ENCODE measurements at regions not wholly inside any gene's neighbourhood (a gene's known extent, or its start where the extent isn't known, plus 50 kb on each side); places are given as distances from the start of the nearest gene placed in this dataset.
"Not testable (repeated sequence)": the region's sequence is repeated elsewhere in the genome, so short reads cannot be mapped to it uniquely, and the experiment has no call there.

- DNase-seq = no peak
- H3K4me2 ChIP-seq (ENCODE audit: unreplicated experiment) = no peak overlapping the region
- TF ChIP-seq EZH2 (IDR thresholded peaks at IDR 0.05; ENCODE audit: insufficient read depth, poor library complexity, severe bottlenecking) (no peak), EZH2phosphoT487 (IDR thresholded peaks at IDR 0.05; ENCODE audit: insufficient read depth, low read depth) (no peak)
- no peaks in the 10 kb centered on the region for H3K9me2 ChIP-seq (ENCODE audit: insufficient read depth)
- no peak overlapping the region for H3K4me3 ChIP-seq
- H3K36me3 ChIP-seq (ENCODE audit: low read depth) = no peaks in the 10 kb centered on the region
- no peaks in the 10 kb centered on the region for H3K27me3 ChIP-seq (replicated peaks; ENCODE audit: insufficient read depth)
- H3K9ac ChIP-seq = no peak overlapping the region
- in situ Hi-C loops (cut with MboI) = no loop called here
- 76 to 79% methylated on average over 3 of the region's 3 CpGs for WGBS, 2 experiments (ENCODE audit: low coverage in 1 of 2, low lambda C conversion rate in 2 of 2, missing lambda C conversion rate in 2 of 2)
- no peaks in the 10 kb centered on the region for H3K9me3 ChIP-seq (ENCODE audit: low read depth)
- peaks cover 29% of the 10 kb centered on the region for H3K4me1 ChIP-seq (ENCODE audit: insufficient read depth)
- no peak overlapping the region for H2AFZ ChIP-seq
- H3F3A ChIP-seq (ENCODE audit: insufficient read depth) = peaks cover 15% of the 10 kb centered on the region; the same call in 1 of the 2 replicates
- no peak overlapping the region for H3K27ac ChIP-seq
- H3K79me2 ChIP-seq (ENCODE audit: insufficient read depth) = no peaks in the 10 kb centered on the region
- H4K20me1 ChIP-seq (ENCODE audit: insufficient read depth) = no peaks in the 10 kb centered on the region
Observed at GRCh38 chr9:22650145-22650544, 203.5 kb downstream of the DMRTA1 start.

DNA sequence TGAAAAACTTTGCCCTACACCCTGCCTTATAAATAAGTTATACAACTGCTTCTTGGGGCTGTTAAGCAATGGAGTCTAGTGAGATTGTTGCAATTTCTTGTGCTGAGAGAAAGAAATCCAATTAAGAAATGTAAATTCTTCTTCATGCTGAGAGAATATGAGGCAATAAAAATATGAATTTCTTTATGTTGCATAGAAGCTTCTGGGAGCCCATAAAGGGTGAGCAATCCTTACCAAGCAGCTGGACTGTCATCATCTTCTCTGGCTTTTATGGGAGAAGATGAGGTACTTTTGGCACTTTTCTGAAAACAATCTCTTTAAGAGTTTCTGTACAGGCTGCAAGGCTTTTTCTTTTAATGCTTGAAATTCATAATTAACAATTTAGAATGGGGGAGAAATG lies 204.3 kb downstream of the DMRTA1 start:
- Histone ChIP-seq H3K9me2 (ENCODE audit: insufficient read depth) (no peaks in the 10 kb centered on the region), H3K27me3 (replicated peaks; ENCODE audit: insufficient read depth) (no peaks in the 10 kb centered on the region), H2AFZ (no peak overlapping the region), H3K4me2 (ENCODE audit: unreplicated experiment) (no peak overlapping the region), H3K9me3 (ENCODE audit: low read depth) (no peaks in the 10 kb centered on the region), H3K9ac (no peak overlapping the region), H4K20me1 (ENCODE audit: insufficient read depth) (no peaks in the 10 kb centered on the region), H3K4me1 (ENCODE audit: insufficient read depth) (peaks cover 21% of the 10 kb centered on the region), H3F3A (ENCODE audit: insufficient read depth) (peaks cover 10% of the 10 kb centered on the region; the same call in 1 of the 2 replicates), H3K4me3 (no peak overlapping the region), H3K79me2 (ENCODE audit: insufficient read depth) (no peaks in the 10 kb centered on the region), H3K36me3 (ENCODE audit: low read depth) (no peaks in the 10 kb centered on the region), H3K27ac (no peak overlapping the region)
- TF ChIP-seq EZH2 (IDR thresholded peaks at IDR 0.05; ENCODE audit: insufficient read depth, poor library complexity, severe bottlenecking) = no peak
- TF ChIP-seq EZH2phosphoT487 (IDR thresholded peaks at IDR 0.05; ENCODE audit: insufficient read depth, low read depth) = no peak
- in situ Hi-C loops (cut with MboI) = no loop called here
- DNase-seq = peak; percentile 10

DNA sequence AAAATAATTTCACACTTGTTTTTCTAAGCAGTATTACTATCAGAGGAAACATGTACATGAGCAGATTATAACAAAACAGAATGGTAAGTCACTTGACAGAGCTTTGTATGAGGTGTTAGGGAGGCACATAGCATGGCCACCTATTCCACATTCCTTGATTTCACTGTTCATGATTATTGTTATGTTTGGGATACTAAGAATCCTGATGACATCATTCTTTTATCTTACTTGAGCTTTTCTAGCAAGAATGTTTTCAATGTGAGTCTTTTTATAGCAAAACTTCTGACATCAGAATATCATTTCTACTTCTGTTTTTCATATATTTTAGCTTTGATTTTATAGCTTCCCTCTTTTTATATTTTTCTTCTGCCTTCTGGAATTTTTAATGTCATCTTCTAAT lies 208.2 kb downstream of the DMRTA1 start:
- Histone ChIP-seq H3K4me2 (ENCODE audit: unreplicated experiment) (peak overlapping the region; percentile 0), H2AFZ (no peak overlapping the region), H3K36me3 (ENCODE audit: low read depth) (no peaks in the 10 kb centered on the region), H3K27ac (no peak overlapping the region), H3K9me3 (ENCODE audit: low read depth) (no peaks in the 10 kb centered on the region), H3K79me2 (ENCODE audit: insufficient read depth) (no peaks in the 10 kb centered on the region), H3K4me1 (ENCODE audit: insufficient read depth) (peaks cover 17% of the 10 kb centered on the region), H3K9me2 (ENCODE audit: insufficient read depth) (no peaks in the 10 kb centered on the region), H3K9ac (no peak overlapping the region), H3F3A (ENCODE audit: insufficient read depth) (peaks cover 7% of the 10 kb centered on the region; the same call in 1 of the 2 replicates), H3K27me3 (replicated peaks; ENCODE audit: insufficient read depth) (no peaks in the 10 kb centered on the region), H3K4me3 (no peak overlapping the region), H4K20me1 (ENCODE audit: insufficient read depth) (no peaks in the 10 kb centered on the region)
- TF ChIP-seq EZH2phosphoT487 (IDR thresholded peaks at IDR 0.05; ENCODE audit: insufficient read depth, low read depth) (no peak), EZH2 (IDR thresholded peaks at IDR 0.05; ENCODE audit: insufficient read depth, poor library complexity, severe bottlenecking) (no peak)
- DNase-seq = peak; percentile 32
- in situ Hi-C loops (cut with MboI) = no loop called here

- no peaks in the 10 kb centered on the region for H3K36me3 ChIP-seq (ENCODE audit: low read depth)
- peaks cover 7% of the 10 kb centered on the region; the same call in 1 of the 2 replicates for H3F3A ChIP-seq (ENCODE audit: insufficient read depth)
- no peak overlapping the region for H2AFZ ChIP-seq
- H3K27ac ChIP-seq = no peak overlapping the region
- H3K27me3 ChIP-seq (replicated peaks; ENCODE audit: insufficient read depth) = no peaks in the 10 kb centered on the region
- no peak overlapping the region for H3K4me3 ChIP-seq
- TF ChIP-seq EZH2 (IDR thresholded peaks at IDR 0.05; ENCODE audit: insufficient read depth, poor library complexity, severe bottlenecking) (no peak), EZH2phosphoT487 (IDR thresholded peaks at IDR 0.05; ENCODE audit: insufficient read depth, low read depth) (no peak)
- DNase-seq = peak; percentile 53
- H4K20me1 ChIP-seq (ENCODE audit: insufficient read depth) = no peaks in the 10 kb centered on the region
- peaks cover 12% of the 10 kb centered on the region for H3K4me1 ChIP-seq (ENCODE audit: insufficient read depth)
- no peak overlapping the region for H3K9ac ChIP-seq
- H3K9me3 ChIP-seq (ENCODE audit: low read depth) = no peaks in the 10 kb centered on the region
- H3K79me2 ChIP-seq (ENCODE audit: insufficient read depth) = no peaks in the 10 kb centered on the region
- 67 to 80% methylated on average over 1 of the region's 1 CpG for WGBS, 2 experiments (ENCODE audit: low coverage in 1 of 2, low lambda C conversion rate in 2 of 2, missing lambda C conversion rate in 2 of 2)
- no peaks in the 10 kb centered on the region for H3K9me2 ChIP-seq (ENCODE audit: insufficient read depth)
- no peak overlapping the region for H3K4me2 ChIP-seq (ENCODE audit: unreplicated experiment)
- in situ Hi-C loops (cut with MboI) = no loop called here
Observed at GRCh38 chr9:22657713-22658112, 211.1 kb downstream of the DMRTA1 start.

DNA sequence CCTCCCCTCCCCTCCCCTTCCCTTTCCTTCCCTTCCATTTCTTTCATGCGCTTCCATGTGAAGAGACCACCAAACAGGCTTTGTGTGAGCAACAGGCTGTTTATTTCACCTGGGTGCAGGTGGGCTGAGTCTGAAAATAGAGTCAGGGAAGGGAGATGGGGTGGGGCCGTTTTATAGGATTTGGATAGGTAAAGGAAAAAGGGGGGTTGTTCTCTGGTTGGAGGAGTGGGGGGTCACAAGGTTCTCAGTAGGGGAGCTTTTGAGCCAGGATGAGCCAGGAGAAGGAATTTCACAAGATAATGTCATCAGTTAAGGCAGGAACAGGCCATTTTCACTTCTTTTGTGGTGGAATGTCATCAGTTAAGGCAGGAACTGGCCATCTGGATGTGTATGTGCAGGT lies 211.9 kb downstream of the DMRTA1 start:
- H3K4me2 ChIP-seq (ENCODE audit: unreplicated experiment); in situ Hi-C loops (cut with MboI); H3K9ac ChIP-seq; H3K9me2 ChIP-seq (ENCODE audit: insufficient read depth); H3F3A ChIP-seq (ENCODE audit: insufficient read depth); H3K36me3 ChIP-seq (ENCODE audit: low read depth); H3K4me3 ChIP-seq; H3K27ac ChIP-seq; H3K79me2 ChIP-seq (ENCODE audit: insufficient read depth); H3K27me3 ChIP-seq (replicated peaks; ENCODE audit: insufficient read depth); DNase-seq; H3K9me3 ChIP-seq (ENCODE audit: low read depth); H4K20me1 ChIP-seq (ENCODE audit: insufficient read depth); H2AFZ ChIP-seq: not testable (repeated sequence)
- 70 to 81% methylated on average over 2 of the region's 2 CpGs for WGBS, 2 experiments (ENCODE audit: low coverage in 1 of 2, low lambda C conversion rate in 2 of 2, missing lambda C conversion rate in 2 of 2)
- peaks cover 12% of the 10 kb centered on the region for H3K4me1 ChIP-seq (ENCODE audit: insufficient read depth)
